Smooth muscle cell (in vitro differentiated cells): ENCODE measurements at regions not wholly inside any gene's neighbourhood (a gene's known extent, or its start where the extent isn't known, plus 50 kb on each side); places are given as distances from the start of the nearest gene placed in this dataset.

Experiments
- DNase-seq: peaks from one replicate; lab custom pipeline; 2025; ENCODE audit not compliant: unreplicated experiment; lab: John Stamatoyannopoulos, UW
- H2AFZ ChIP-seq: fragments of 200-600 bp; sonication (generic); 2 replicates; pipeline ENCODE4 v1.6.0; 2016; ENCODE audit warnings: antibody characterized with exemption, low read depth, mild to moderate bottlenecking
- H3F3A ChIP-seq: fragments of 200-600 bp; sonication (generic); 2 replicates; pipeline ENCODE4 v1.6.0; 2017; ENCODE audit warnings: antibody characterized with exemption, low read depth
- H3K27ac ChIP-seq: fragments of 200-600 bp; sonication (generic); 2 replicates; pipeline ENCODE4 v1.5.1; 2016; ENCODE audit warnings: low read depth, mild to moderate bottlenecking
- H3K27me3 ChIP-seq: fragments of 200-600 bp; sonication (generic); 2 replicates; pipeline ENCODE4 v1.6.1; 2016; ENCODE audit warnings: low read depth, mild to moderate bottlenecking
- H3K36me3 ChIP-seq: fragments of 200-600 bp; sonication (generic); 2 replicates; pipeline ENCODE4 v1.5.1; 2016; ENCODE audit warnings: low read depth
- H3K4me1 ChIP-seq: fragments of 200-600 bp; sonication (generic); 2 replicates; pipeline ENCODE4 v1.5.1; 2016; ENCODE audit warnings: low read depth
- H3K4me2 ChIP-seq: fragments of 200-600 bp; sonication (generic); 2 replicates; pipeline ENCODE4 v1.6.0; 2016; ENCODE audit warnings: mild to moderate bottlenecking
- H3K4me3 ChIP-seq: fragments of 200-600 bp; sonication (generic); 2 replicates; pipeline ENCODE4 v1.5.1; 2016; ENCODE audit warnings: mild to moderate bottlenecking
- H3K79me2 ChIP-seq: fragments of 200-600 bp; sonication (generic); 2 replicates; pipeline ENCODE4 v1.6.0; 2016; ENCODE audit warnings: low read depth, mild to moderate bottlenecking
- H3K9ac ChIP-seq: fragments of 200-600 bp; sonication (generic); 2 replicates; pipeline ENCODE4 v1.6.0; 2016; ENCODE audit warnings: low read depth
- H3K9me3 ChIP-seq: fragments of 200-600 bp; sonication (generic); replicated peaks from 2 replicates; pipeline ENCODE4 v1.5.1; 2016; ENCODE audit warnings: low read depth
- H4K20me1 ChIP-seq: fragments of 200-600 bp; sonication (generic); 2 replicates; pipeline ENCODE4 v1.6.0; 2016; ENCODE audit warnings: low read depth
- WGBS: methylation state at CpG from one replicate; pipeline ENCODE4 v1.1.7; 2016; ENCODE audit warnings: low lambda C conversion rate; 5-methylcytosine and 5-hydroxymethylcytosine counted together
- TF ChIP-seq, protein P1 (sequence below): fragments of 200-600 bp; sonication (generic); IDR thresholded peaks from 2 replicates; pipeline ENCODE4 v1.5.1; 2017; ENCODE audit warnings: borderline replicate concordance, mild to moderate bottlenecking, antibody characterized with exemption; ENCODE audit not compliant: insufficient read depth, poor library complexity, severe bottlenecking

DNA sequence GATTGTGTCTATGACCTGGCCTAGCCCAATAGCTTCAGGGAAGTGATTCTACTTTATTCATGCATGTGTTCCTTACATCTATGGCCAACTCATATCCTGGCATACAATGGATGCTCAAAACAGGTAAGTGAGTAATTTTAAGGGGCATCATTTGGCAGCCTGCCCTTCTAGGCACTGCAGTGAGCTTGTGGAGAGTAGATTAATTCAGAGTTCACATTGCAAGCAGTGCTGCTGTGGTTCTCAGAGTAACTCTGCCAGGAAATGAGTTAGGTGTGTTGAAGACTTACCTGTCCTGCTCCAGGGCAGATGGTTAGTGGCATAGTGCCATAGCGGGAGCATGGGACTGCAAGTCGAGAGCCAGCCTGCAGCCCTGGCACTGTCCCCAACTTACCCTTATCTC is 158.0 kb downstream of the SCP2D1 start:
- Histone ChIP-seq H3K4me1 (no peaks in the 10 kb centered on the region), H4K20me1 (no peaks in the 10 kb centered on the region), H3K36me3 (no peaks in the 10 kb centered on the region), H2AFZ (no peak overlapping the region), H3K27ac (no peak overlapping the region), H3K4me2 (no peak overlapping the region), H3K9ac (no peak overlapping the region), H3K27me3 (no peaks in the 10 kb centered on the region), H3K9me3 (no peaks in the 10 kb centered on the region), H3K4me3 (no peak overlapping the region), H3F3A (no peaks in the 10 kb centered on the region), H3K79me2 (no peaks in the 10 kb centered on the region)
- DNase-seq, result no peak
- TF ChIP-seq, protein P1, sequence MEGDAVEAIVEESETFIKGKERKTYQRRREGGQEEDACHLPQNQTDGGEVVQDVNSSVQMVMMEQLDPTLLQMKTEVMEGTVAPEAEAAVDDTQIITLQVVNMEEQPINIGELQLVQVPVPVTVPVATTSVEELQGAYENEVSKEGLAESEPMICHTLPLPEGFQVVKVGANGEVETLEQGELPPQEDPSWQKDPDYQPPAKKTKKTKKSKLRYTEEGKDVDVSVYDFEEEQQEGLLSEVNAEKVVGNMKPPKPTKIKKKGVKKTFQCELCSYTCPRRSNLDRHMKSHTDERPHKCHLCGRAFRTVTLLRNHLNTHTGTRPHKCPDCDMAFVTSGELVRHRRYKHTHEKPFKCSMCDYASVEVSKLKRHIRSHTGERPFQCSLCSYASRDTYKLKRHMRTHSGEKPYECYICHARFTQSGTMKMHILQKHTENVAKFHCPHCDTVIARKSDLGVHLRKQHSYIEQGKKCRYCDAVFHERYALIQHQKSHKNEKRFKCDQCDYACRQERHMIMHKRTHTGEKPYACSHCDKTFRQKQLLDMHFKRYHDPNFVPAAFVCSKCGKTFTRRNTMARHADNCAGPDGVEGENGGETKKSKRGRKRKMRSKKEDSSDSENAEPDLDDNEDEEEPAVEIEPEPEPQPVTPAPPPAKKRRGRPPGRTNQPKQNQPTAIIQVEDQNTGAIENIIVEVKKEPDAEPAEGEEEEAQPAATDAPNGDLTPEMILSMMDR, result no peak
- WGBS, result 98% methylated on average over 2 of the region's 2 CpGs

DNA sequence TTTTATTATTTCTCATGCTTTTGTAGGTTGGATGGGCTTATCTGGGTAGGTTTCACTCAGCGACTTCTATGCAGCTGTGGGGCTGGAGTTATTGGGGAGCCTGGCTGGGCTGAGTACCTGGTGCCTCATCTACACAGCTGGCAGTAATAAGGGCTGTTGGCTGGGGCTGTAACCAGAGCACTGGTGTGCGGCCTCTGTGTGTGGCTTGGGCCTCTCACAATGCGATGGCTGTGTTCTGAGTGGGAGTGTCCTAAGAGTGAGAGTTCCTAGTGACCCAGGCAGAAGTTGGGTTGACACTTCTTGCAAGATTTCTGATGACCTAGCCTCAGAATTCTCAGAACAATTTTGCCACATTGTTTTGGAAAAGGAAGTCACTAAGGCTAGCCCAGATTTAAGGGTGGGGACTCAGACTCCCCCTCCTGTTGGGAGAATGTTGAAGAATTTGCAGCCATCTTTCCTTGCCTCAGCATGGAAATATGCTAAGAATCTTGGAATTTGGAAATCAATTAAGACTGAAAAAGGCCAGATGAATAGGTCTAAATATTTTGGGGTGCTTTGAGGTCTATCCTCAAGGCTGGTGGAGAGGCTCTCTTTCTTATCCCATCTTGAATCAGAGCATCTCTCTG is 158.8 kb downstream of the SCP2D1 start:
- Histone ChIP-seq H3F3A (no peaks in the 10 kb centered on the region), H3K27ac (no peak overlapping the region), H3K4me3 (no peak overlapping the region), H4K20me1 (no peaks in the 10 kb centered on the region), H3K36me3 (no peaks in the 10 kb centered on the region), H2AFZ (no peak overlapping the region), H3K27me3 (no peaks in the 10 kb centered on the region), H3K79me2 (no peaks in the 10 kb centered on the region), H3K9me3 (no peaks in the 10 kb centered on the region), H3K4me1 (no peaks in the 10 kb centered on the region), H3K9ac (no peak overlapping the region), H3K4me2 (no peak overlapping the region)
- no peak for DNase-seq
- TF ChIP-seq, protein P1, result no peak
- WGBS, result 91% methylated on average over 3 of the region's 3 CpGs

DNA sequence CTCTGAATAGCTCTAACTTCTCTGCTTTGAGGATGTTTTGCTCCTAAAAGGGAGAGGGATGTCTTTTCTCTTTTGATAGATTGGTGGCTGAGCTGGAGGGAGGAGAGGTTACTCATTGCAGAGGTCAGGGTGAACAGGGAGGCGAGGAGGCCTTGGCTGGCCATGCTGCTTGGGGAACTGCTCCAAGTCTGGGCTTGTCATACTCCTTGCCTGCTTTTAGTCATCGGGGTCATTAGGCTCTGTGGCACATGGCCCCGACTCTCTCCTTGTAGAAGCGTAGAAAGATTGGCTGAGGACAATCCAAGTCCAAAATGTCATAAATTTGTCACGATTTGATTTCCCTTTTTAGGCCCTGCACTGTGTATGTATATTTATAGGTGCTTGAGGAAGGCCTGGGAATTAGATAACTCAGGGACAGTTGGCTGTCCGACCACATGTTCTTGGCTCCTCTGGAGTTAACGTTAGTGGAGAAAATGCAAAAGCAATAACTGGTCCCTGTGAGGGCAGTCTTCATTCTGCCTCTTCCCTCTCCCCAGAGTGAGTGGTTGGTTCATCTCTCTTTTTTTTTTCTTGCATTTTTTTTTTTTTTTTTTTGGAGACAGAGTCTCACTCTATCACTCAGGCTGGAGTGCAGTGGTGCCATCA is 160.1 kb downstream of the SCP2D1 start:
- no peak for DNase-seq

More for the DNA sequence above, 160.1 kb downstream of the SCP2D1 start:
- Histone ChIP-seq H2AFZ (no peak overlapping the region), H3K9me3 (no peaks in the 10 kb centered on the region), H3K27me3 (no peaks in the 10 kb centered on the region), H3K4me2 (no peak overlapping the region), H4K20me1 (no peaks in the 10 kb centered on the region), H3K27ac (no peak overlapping the region), H3K4me1 (no peaks in the 10 kb centered on the region), H3K79me2 (no peaks in the 10 kb centered on the region), H3K36me3 (no peaks in the 10 kb centered on the region), H3F3A (no peaks in the 10 kb centered on the region), H3K4me3 (no peak overlapping the region), H3K9ac (no peak overlapping the region)
- 77% methylated on average over 7 of the region's 7 CpGs for WGBS
- TF ChIP-seq, protein P1, result no peak
